ENCODE measurements at regions not wholly inside any gene's neighbourhood (a gene's known extent, or its start where the extent isn't known, plus 50 kb on each side); places are given as distances from the start of the nearest gene placed in this dataset.
"Not testable (repeated sequence)": the region's sequence is repeated elsewhere in the genome, so short reads cannot be mapped to it uniquely, and the experiment has no call there.

DNA sequence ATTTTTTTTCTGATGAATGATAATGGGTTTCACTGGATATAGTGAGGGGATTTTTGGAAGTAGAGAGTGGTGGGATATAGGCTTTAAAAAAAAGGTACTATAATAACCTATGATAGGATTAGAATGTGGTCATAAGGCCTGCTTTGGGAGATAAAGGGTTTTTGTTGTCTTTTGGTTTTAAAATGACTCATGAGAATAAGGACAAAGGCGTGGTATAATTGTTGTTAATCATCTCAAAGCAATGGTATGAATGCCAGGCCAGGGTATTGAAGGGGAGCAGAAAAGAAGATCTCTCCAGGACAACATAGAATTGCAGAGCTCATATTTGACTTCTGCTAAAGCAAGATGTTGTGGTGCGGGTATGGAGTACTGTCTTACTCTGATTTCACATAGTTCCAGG is 579.4 kb downstream of the JRKL start:
- TF ChIP-seq, protein P1, sequence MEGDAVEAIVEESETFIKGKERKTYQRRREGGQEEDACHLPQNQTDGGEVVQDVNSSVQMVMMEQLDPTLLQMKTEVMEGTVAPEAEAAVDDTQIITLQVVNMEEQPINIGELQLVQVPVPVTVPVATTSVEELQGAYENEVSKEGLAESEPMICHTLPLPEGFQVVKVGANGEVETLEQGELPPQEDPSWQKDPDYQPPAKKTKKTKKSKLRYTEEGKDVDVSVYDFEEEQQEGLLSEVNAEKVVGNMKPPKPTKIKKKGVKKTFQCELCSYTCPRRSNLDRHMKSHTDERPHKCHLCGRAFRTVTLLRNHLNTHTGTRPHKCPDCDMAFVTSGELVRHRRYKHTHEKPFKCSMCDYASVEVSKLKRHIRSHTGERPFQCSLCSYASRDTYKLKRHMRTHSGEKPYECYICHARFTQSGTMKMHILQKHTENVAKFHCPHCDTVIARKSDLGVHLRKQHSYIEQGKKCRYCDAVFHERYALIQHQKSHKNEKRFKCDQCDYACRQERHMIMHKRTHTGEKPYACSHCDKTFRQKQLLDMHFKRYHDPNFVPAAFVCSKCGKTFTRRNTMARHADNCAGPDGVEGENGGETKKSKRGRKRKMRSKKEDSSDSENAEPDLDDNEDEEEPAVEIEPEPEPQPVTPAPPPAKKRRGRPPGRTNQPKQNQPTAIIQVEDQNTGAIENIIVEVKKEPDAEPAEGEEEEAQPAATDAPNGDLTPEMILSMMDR (conservative IDR thresholded peaks at IDR 0.05; ENCODE audit: control insufficient read depth, insufficient read depth, low read depth, low read length): no peak
- DNase-seq (ENCODE audit: low read depth): no peak
- H3K4me3 ChIP-seq (ENCODE audit: control insufficient read depth, low read depth, low read length): no peak overlapping the region

DNA sequence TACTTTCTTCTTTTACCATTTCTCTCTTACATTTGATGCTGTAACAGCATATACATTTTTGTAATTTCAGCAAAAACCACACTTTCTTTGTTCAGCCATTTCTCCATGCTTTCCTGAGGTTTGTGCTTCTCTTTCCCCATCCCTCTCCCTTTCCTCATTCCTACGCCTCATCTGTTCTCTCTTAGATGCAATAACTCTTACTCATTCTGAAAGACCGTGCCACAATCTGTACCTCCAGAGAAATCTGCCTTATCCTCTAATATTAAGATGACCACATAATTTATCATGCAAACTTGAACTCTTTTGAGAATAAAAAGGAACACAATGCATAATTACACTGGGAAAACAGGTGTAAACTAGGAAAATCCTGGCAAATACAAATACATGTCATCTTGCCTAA is 588.9 kb downstream of the JRKL start:
- TF ChIP-seq, protein P1 (conservative IDR thresholded peaks at IDR 0.05; ENCODE audit: control insufficient read depth, insufficient read depth, low read depth, low read length): no peak
- DNase-seq (ENCODE audit: low read depth): no peak
- H3K4me3 ChIP-seq (ENCODE audit: control insufficient read depth, low read depth, low read length): no peak overlapping the region

DNA sequence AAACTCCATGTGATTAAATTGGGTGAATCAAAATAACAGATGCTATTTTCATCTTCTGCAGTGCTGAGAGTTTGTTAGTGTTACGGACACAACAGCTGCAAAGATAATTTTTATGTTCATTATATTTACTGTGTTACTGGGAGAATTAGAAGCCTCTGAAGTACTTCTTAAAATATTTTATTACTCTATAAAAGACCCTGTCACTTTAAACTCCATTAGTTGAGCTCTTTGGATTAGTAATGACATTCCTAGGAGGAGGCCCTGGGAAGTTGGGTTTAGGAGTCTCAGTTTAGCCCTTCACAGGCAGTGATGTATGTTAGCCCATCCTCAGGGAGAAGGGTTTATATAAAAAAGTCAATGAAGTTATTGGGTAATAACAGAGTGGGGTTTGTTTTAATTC is 596.7 kb downstream of the JRKL start:
- no peak overlapping the region for H3K4me3 ChIP-seq (ENCODE audit: control insufficient read depth, low read depth, low read length)
- DNase-seq (ENCODE audit: low read depth): no peak
- TF ChIP-seq, protein P1 (conservative IDR thresholded peaks at IDR 0.05; ENCODE audit: control insufficient read depth, insufficient read depth, low read depth, low read length): no peak

DNA sequence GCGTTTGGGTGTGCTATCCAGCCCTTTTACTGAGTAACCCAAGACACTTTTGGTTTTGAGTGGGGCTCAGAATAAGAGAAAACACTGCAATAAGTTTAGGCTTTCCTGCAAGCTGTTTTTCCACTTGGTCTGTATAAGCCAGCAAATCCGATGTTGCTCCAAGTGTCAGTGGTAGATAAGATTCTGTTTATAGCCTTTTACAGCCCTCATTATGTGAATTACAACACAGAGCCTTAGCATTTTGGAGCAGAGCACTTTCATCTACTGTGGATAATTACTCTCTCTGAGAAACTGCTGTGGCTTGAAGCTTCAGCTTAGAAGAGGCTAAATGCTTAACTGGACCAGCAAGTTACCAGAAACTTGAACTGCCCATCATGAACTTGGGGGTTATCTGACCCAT is 601.1 kb downstream of the JRKL start:
- DNase-seq (ENCODE audit: low read depth): no peak
- H3K4me3 ChIP-seq (ENCODE audit: control insufficient read depth, low read depth, low read length): no peak overlapping the region
- TF ChIP-seq, protein P1 (conservative IDR thresholded peaks at IDR 0.05; ENCODE audit: control insufficient read depth, insufficient read depth, low read depth, low read length): no peak

DNA sequence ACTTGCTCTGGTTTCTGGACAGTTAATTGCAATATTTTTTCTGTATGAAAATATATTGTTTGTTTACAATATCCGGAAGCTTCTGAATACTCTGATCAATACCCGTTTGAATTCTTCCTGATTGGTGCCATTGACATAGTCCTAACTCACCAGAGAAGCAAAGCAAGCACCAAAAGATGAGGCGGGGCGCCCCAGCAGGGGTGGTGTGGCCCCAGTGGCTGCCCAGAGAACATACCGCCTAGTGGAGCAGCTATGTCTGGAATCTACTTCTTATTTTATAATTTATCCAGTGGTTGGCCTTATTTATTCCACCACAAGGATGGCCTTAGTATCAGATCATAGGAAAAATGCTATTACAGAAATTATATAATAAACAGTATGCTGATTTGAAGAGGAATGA is 610.7 kb downstream of the JRKL start:
- DNase-seq (ENCODE audit: low read depth): no peak
- no peak overlapping the region for H3K4me3 ChIP-seq (ENCODE audit: control insufficient read depth, low read depth, low read length)
- TF ChIP-seq, protein P1 (conservative IDR thresholded peaks at IDR 0.05; ENCODE audit: control insufficient read depth, insufficient read depth, low read depth, low read length): no peak

DNA sequence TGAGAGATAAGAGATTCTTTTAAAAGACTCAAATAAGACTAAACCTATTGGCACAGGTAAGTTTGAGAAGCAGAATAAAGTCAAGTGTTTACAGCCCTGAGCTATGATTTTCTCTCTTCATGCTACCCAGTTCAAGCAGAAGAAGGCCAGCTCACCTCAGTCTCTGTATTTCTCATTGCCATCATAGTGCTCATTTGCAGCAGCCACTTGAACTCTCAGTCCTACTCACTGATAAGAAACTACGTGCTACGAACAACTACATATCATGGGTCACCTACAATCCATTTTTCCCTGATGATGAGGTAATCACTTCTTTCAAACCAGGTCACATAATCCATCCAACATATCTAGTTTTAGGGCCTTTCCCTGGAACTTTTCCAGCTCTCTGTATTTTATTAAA is 617.5 kb downstream of the JRKL start:
- DNase-seq (ENCODE audit: low read depth): no peak
- no peak overlapping the region for H3K4me3 ChIP-seq (ENCODE audit: control insufficient read depth, low read depth, low read length)
- TF ChIP-seq, protein P1 (conservative IDR thresholded peaks at IDR 0.05; ENCODE audit: control insufficient read depth, insufficient read depth, low read depth, low read length): no peak

DNA sequence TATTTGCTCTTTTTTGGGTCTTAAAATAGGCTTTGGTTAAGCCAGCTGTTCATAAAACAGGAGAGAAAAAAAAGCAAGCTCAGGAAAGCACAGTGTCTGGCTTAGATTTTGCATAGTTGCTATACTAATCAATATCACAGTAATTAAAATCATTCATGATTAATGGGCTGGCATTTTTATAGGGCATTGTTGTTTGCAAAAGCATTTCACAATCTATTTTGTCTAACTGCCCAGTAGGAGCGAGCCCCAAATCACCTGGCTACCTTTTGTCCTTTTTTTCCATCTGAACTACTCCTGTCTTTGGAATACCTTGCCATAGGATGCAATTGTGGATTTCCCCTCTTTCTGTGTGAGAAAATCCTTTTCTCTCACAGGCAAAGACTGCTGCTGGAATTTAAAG is 619.8 kb downstream of the JRKL start:
- no peak overlapping the region for H3K4me3 ChIP-seq (ENCODE audit: control insufficient read depth, low read depth, low read length)
- TF ChIP-seq, protein P1 (conservative IDR thresholded peaks at IDR 0.05; ENCODE audit: control insufficient read depth, insufficient read depth, low read depth, low read length): no peak
- no peak for DNase-seq (ENCODE audit: low read depth)

DNA sequence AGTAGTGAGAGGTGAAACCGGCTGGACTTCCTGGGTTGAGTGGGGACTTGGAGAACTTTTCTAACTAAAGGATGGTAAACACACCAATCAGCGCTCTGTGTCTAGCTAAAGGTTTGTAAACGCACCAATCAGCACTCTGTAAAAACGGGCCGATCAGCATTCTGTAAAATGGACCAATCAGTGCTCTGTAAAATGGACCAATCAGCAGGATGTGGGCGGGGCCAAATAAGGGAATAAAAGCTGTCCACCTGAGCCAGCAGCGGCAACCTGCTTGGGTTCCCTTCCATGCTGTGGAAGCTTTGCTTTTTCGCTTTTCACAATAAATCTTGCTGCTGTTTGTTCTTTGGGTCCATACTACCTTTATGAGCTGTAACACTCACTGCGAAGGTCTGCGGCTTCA is 621.2 kb downstream of the JRKL start:
- not testable (repeated sequence) for DNase-seq (ENCODE audit: low read depth); H3K4me3 ChIP-seq (ENCODE audit: control insufficient read depth, low read depth, low read length)

Measured in fibroblast of mammary gland (primary cell).